GM12891 (cell line): ENCODE measurements at regions not wholly inside any gene's neighbourhood (a gene's known extent, or its start where the extent isn't known, plus 50 kb on each side); places are given as distances from the start of the nearest gene placed in this dataset.

ENCODE experiments used
- DNase-seq: peaks from one replicate; pipeline ENCODE4 v3.0.0; 2011; ENCODE audit warnings: low spot score; ENCODE audit not compliant: insufficient read length
- FAIRE-seq: peaks from 2 replicates; lab custom pipeline; 2011; peaks lifted over from hg19 to GRCh38; lab: Jason Lieb, UNC
- PAX5 ChIP-seq: IDR thresholded peaks from 2 replicates; pipeline ENCODE4 v1.6.1; 2011; ENCODE audit warnings: low read length, moderate library complexity, mild to moderate bottlenecking; ENCODE audit not compliant: insufficient read depth, severe bottlenecking
- POLR2A ChIP-seq: IDR thresholded peaks from 2 replicates; pipeline ENCODE4 v1.6.1; 2011; ENCODE audit warnings: low read depth, low read length, control low read depth
- POLR2AphosphoS5 ChIP-seq: IDR thresholded peaks from 2 replicates; pipeline ENCODE4 v1.6.1; 2011; ENCODE audit warnings: low read depth, low read length, control low read depth
- POU2F2 ChIP-seq: IDR thresholded peaks from 2 replicates; pipeline ENCODE4 v1.6.1; 2011; ENCODE audit warnings: low read depth, mild to moderate bottlenecking, control low read depth, low read length, moderate library complexity
- SPI1 ChIP-seq: IDR thresholded peaks from 2 replicates; pipeline ENCODE4 v1.6.1; 2011; ENCODE audit warnings: low read depth, low read length, control low read depth
- TAF1 ChIP-seq: IDR thresholded peaks from 2 replicates; pipeline ENCODE4 v1.6.1; 2011; ENCODE audit warnings: low read depth, low read length, control low read depth

DNA sequence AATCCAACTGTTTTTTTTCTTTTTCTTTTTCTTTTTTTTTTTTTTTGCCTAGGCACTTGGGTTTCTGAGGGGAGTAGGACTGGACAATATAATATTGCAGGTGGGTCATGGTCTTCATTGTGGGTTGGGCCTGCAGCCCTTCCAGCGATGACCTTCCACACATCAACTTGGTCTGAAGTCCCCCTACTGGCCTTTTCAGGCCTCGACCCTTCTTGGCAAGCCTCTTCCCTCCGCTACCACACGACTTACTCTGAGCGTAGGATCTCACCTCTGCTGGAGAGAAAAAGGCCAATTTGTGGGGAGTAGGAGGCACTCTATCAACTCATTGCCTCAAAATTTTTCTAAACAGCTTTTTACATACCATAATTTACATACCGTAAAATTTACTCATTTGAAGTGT is 51.1 kb upstream of the GRIK3 start:
- DNase-seq: no peak
- TF ChIP-seq TAF1 (no peak), PAX5 (no peak), POU2F2 (no peak), POLR2A (no peak), SPI1 (no peak), POLR2AphosphoS5 (no peak)
- FAIRE-seq: no peak

DNA sequence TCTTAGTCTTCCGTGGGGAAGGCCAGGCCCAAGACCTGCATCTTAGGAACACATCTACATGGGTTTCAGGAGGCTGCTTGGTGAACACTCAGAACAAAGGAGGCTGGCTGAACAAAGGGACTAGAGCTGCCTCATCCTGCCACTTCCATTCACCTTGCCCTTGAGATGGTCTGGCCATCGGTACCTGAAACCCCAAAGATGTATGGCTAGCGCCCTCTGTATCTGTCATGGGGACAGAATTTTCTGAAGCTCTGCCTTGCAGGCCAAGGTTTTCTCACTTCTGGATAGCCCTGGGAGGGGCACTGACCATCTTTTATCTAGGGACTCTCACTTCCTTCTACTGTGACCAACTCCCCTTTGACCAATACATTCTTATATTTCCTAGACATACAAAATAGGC is 55.4 kb upstream of the GRIK3 start:
- FAIRE-seq (no peak), DNase-seq (no peak)
- TF ChIP-seq PAX5 (no peak), SPI1 (no peak), TAF1 (no peak), POU2F2 (no peak), POLR2AphosphoS5 (no peak), POLR2A (no peak)

DNA sequence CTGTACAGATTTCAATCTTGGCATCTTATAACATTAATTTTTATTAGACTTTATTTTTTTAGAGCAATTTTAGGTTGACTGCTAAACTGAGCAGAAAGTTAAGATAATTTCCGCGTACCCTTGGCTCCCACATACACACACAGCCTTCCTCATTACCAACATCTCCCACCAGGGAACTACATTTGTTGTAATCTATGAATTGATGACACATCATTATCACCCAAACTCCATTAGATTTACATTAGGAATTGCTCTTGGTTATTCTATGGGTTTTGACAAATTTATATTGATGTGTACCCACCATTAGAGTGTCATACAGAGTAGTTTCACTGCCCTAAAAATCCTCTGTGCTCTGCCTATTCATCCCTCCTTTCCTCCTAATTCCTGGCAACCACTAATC is 56.4 kb upstream of the GRIK3 start:
- DNase-seq: no peak
- no peak for FAIRE-seq
- TF ChIP-seq TAF1 (no peak), SPI1 (no peak), PAX5 (no peak), POLR2AphosphoS5 (no peak), POU2F2 (no peak), POLR2A (no peak)

DNA sequence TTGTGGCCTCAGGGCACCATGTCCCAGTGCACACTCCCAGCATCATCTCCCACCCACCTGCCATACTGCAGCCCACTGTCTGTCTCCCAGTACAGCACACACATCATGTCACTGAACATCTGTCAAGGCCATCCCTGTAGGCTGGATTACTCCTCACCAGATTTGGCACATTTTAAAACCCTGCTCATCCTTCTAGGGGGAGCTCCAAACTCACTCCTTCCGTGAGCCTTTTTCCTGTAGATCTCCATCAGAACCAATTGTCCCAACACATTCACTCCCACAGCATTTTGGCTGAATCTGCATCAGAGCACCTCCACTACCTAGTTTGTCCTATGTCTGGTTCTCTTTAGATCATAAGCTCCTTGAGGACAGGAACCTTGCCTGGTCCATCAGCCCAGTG is 58.6 kb upstream of the GRIK3 start:
- TF ChIP-seq POLR2A: no peak
- TF ChIP-seq POLR2AphosphoS5: no peak
- no peak for TF ChIP-seq TAF1
- no peak for TF ChIP-seq PAX5
- TF ChIP-seq POU2F2: no peak
- no peak for TF ChIP-seq SPI1
- DNase-seq: no peak
- FAIRE-seq: peak; percentile 50

DNA sequence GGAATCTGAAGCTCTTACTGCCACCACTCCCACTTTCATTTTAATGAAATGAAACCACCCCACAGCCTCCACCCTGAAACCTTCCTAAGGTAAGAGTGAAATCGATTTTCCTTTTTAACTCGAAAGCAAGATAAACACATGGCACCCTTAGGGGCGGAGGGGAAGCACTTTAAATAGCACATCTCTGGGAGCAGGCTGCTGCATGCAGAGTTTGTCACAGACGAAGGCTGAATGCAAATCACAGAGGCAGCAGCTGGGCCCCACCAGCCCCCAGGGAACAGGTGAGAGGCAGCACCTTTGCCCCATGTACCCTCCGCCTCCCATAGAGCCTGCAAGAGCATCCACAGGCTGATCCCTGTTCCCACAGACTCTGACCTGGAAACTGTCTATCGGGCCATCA is 60.0 kb upstream of the GRIK3 start:
- TF ChIP-seq POLR2A: no peak
- no peak for TF ChIP-seq PAX5
- TF ChIP-seq TAF1: no peak
- TF ChIP-seq POU2F2: 0 out of 2 replicates have a peak, but pooled peaks have one; percentile 23
- FAIRE-seq (peak; percentile 73), DNase-seq (no peak)

DNA sequence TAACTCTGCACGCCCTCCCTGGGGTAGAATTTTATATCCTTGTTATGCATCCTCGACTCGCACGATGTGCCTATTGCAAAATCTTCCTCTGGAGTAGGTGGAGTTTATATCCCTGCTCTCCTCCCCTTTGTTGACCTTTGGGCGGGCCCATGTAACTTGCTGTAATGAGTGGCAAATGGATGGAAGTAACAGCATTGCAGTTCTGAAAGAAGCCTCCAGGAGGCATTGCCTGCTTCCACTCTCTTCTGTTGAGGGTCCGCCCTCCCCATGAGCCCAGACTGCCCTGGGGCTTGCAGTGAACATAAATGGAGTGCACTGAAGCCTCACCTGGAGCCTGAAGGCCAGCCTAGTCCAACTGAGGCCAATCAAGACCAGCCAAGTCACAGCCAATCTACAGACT is 62.2 kb upstream of the GRIK3 start:
- peak; percentile 25 for DNase-seq

DNA sequence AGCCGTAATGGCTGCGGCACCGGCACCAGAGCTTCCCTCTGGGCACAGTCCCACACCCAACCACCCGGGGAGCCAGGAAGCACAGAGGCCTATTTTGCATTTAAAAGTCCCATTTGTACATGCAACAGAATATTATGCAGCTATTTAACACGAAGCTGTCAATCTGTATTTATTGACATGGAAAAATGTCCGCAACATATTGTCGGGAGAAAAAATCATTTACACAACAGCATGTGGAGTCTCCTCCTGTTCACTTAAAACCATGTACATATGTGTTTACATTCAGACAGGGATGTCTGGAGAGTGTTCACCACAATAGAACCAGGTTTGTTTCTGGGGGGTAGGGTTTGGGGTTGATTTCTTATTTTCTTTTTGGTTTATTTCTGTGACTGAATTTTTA is 63.4 kb upstream of the GRIK3 start:
- TF ChIP-seq POU2F2 (no peak), POLR2AphosphoS5 (no peak), TAF1 (no peak), SPI1 (no peak), POLR2A (no peak), PAX5 (no peak)
- FAIRE-seq (no peak), DNase-seq (no peak)

More for the DNA sequence above, 62.2 kb upstream of the GRIK3 start:
- FAIRE-seq: no peak
- no peak for TF ChIP-seq TAF1
- TF ChIP-seq POLR2A: no peak
- no peak for TF ChIP-seq PAX5
- TF ChIP-seq POLR2AphosphoS5: no peak
- no peak for TF ChIP-seq POU2F2
- no peak for TF ChIP-seq SPI1

DNA sequence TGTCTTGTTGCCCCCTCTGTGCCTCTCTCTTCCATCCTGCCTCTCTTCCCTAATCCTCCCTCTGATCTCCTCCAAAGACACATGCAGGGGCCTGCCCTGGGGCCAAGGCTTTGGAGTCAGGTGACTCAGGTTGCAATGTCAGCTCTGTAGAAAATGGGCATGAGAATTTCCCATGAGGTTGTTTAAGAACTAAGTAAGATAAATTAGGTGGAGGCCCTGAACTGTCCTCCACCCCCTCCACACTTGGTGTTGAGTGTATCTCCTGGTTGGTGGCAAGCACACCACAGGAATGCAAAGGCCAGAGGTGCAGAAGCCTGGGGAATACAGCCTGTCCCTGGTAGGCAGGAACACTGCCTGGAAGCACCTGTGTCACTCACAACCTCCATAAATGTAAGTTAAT is 63.9 kb upstream of the GRIK3 start:
- no peak for FAIRE-seq
- no peak for DNase-seq
- no peak for TF ChIP-seq POLR2AphosphoS5
- no peak for TF ChIP-seq PAX5
- no peak for TF ChIP-seq TAF1
- TF ChIP-seq POLR2A: no peak

DNA sequence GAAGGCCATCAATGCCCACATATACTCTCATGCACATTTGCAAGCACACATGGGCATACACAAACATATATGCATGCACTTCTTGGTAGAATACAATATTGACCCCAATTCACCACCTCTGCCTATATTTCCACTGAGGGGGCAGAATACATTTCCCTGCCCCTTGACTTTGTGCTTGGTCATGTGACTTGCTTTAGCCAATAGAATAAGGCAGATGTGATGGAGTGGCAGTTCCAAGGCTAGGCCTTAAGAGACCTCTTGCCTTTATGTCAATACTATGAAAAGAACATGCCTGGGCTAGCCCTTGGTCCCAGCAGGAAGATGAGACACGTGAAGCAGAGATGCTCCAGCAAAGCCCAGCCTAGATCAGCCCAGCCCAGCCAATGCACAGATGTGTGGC is 66.0 kb upstream of the GRIK3 start:
- no peak for TF ChIP-seq POLR2A
- no peak for TF ChIP-seq PAX5
- TF ChIP-seq POLR2AphosphoS5: no peak
- no peak for TF ChIP-seq POU2F2
- no peak for TF ChIP-seq SPI1
- no peak for TF ChIP-seq TAF1
- no peak for FAIRE-seq
- no peak for DNase-seq
